Transverse colon (tissue), 4 donors: ENCODE measurements at regions not wholly inside any gene's neighbourhood (a gene's known extent, or its start where the extent isn't known, plus 50 kb on each side); places are given as distances from the start of the nearest gene placed in this dataset.

ENCODE experiments used
- EP300 ChIP-seq: sonication (generic); formaldehyde crosslinking; IDR thresholded peaks from one replicate; pipeline ENCODE4 v1.6.1; 2017; ENCODE audit warnings: antibody characterized with exemption, low read depth
- POLR2AphosphoS5 ChIP-seq, 3 donors: sonication (generic); formaldehyde crosslinking; IDR thresholded peaks; one replicate each; pipeline ENCODE4 v1.6.1; 2016; ENCODE audit warnings: antibody characterized with exemption in 3 of 3
- TF ChIP-seq, protein P1 (sequence below), 5 experiments: fragments of 200-600 bp in 3 of 5; fragments of 450-650 bp in 2 of 5; sonication (generic) in 3 of 5; IDR thresholded peaks; 1 replicate in 2 of 5; 2 replicates in 3 of 5; pipeline ENCODE4 v1.5.1; 2016 to 2017; ENCODE audit warnings: antibody characterized with exemption in 5 of 5, inconsistent platforms in 3 of 5, mild to moderate bottlenecking in 2 of 5, moderate library complexity in 1 of 5

DNA sequence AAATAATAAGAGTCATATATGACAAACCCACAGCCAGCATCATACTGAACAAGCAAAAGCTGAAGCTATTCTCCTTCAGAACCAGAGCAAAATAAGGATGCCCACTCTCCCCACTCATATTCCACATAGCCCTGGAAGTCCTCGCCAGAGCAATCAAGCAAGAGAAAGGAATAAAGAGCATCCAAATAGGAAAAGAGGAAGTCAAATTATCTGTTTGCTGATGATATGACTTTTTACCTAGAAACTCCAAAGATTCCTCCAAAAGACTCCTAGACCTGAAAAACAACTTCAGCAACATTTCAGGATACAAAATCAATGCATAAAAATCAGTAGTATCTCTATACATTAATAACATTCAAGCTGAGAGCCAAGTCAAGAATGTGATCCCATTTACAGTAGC lies 217.5 kb downstream of the ABCC12 start:
- TF ChIP-seq, protein P1, sequence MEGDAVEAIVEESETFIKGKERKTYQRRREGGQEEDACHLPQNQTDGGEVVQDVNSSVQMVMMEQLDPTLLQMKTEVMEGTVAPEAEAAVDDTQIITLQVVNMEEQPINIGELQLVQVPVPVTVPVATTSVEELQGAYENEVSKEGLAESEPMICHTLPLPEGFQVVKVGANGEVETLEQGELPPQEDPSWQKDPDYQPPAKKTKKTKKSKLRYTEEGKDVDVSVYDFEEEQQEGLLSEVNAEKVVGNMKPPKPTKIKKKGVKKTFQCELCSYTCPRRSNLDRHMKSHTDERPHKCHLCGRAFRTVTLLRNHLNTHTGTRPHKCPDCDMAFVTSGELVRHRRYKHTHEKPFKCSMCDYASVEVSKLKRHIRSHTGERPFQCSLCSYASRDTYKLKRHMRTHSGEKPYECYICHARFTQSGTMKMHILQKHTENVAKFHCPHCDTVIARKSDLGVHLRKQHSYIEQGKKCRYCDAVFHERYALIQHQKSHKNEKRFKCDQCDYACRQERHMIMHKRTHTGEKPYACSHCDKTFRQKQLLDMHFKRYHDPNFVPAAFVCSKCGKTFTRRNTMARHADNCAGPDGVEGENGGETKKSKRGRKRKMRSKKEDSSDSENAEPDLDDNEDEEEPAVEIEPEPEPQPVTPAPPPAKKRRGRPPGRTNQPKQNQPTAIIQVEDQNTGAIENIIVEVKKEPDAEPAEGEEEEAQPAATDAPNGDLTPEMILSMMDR (IDR thresholded peaks at IDR 0.05) = no peak
- no peak for TF ChIP-seq POLR2AphosphoS5 (IDR thresholded peaks at IDR 0.05)
- TF ChIP-seq EP300 = no peak
